Mesothelial cell of epicardium (in vitro differentiated cells): ENCODE measurements at regions not wholly inside any gene's neighbourhood (a gene's known extent, or its start where the extent isn't known, plus 50 kb on each side); places are given as distances from the start of the nearest gene placed in this dataset.
"Not testable (repeated sequence)": the region's sequence is repeated elsewhere in the genome, so short reads cannot be mapped to it uniquely, and the experiment has no call there.

Experiments used
- DNase-seq, 2 experiments: peaks; one replicate each; pipeline ENCODE4 v3.0.0; 2021; ENCODE audit warnings: low spot score in 2 of 2; ENCODE audit not compliant: unreplicated experiment in 2 of 2
- H3K27ac Mint-ChIP-seq: 2 replicates; pipeline ENCODE4 v1.8.0; 2021; ENCODE audit warnings: mixed read lengths
- H3K27me3 Mint-ChIP-seq: 2 replicates; pipeline ENCODE4 v1.8.0; 2021; ENCODE audit warnings: low read depth, mixed read lengths
- H3K36me3 Mint-ChIP-seq: 2 replicates; pipeline ENCODE4 v1.8.0; 2021; ENCODE audit warnings: mixed read lengths
- H3K4me1 Mint-ChIP-seq: 2 replicates; pipeline ENCODE4 v1.8.0; 2021; ENCODE audit warnings: mixed read lengths
- H3K4me3 Mint-ChIP-seq: 2 replicates; pipeline ENCODE4 v1.8.0; 2021; ENCODE audit warnings: mild to moderate bottlenecking, moderate library complexity, mixed read lengths
- H3K9me3 Mint-ChIP-seq: 2 replicates; pipeline ENCODE4 v1.8.0; 2021; ENCODE audit warnings: mixed read lengths
- TF ChIP-seq, protein P1 (sequence below): fragments of 200-600 bp; sonication (generic); IDR thresholded peaks from one replicate; pipeline ENCODE4 v1.5.0; 2021; ENCODE audit warnings: antibody characterized with exemption; ENCODE audit not compliant: unreplicated experiment

DNA sequence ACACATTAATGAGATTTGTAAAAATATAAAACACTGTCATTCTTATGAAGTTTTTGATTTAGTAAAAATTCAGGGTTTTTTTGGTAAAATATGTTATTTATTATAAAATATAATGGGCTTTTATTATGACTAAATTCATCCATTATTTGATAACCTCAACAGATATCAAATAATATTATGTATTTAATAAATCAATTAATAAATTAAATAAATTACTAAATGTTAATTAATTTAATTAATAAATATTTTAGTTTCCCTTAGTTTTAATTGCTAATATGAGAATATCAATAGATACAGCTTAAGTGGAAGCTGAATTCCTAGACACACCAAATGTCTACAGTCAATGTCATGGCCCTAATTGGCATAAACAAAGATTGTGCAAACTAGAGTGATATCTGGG is 82.3 kb upstream of the DGKG start:
- no peak for DNase-seq
- Mint-ChIP-seq H3K27me3 (peaks cover 46% of the 10 kb centered on the region), H3K36me3 (no peaks in the 10 kb centered on the region), H3K9me3 (no peaks in the 10 kb centered on the region), H3K27ac (no peak overlapping the region), H3K4me3 (no peak overlapping the region), H3K4me1 (no peaks in the 10 kb centered on the region)
- TF ChIP-seq, protein P1, sequence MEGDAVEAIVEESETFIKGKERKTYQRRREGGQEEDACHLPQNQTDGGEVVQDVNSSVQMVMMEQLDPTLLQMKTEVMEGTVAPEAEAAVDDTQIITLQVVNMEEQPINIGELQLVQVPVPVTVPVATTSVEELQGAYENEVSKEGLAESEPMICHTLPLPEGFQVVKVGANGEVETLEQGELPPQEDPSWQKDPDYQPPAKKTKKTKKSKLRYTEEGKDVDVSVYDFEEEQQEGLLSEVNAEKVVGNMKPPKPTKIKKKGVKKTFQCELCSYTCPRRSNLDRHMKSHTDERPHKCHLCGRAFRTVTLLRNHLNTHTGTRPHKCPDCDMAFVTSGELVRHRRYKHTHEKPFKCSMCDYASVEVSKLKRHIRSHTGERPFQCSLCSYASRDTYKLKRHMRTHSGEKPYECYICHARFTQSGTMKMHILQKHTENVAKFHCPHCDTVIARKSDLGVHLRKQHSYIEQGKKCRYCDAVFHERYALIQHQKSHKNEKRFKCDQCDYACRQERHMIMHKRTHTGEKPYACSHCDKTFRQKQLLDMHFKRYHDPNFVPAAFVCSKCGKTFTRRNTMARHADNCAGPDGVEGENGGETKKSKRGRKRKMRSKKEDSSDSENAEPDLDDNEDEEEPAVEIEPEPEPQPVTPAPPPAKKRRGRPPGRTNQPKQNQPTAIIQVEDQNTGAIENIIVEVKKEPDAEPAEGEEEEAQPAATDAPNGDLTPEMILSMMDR = no peak

DNA sequence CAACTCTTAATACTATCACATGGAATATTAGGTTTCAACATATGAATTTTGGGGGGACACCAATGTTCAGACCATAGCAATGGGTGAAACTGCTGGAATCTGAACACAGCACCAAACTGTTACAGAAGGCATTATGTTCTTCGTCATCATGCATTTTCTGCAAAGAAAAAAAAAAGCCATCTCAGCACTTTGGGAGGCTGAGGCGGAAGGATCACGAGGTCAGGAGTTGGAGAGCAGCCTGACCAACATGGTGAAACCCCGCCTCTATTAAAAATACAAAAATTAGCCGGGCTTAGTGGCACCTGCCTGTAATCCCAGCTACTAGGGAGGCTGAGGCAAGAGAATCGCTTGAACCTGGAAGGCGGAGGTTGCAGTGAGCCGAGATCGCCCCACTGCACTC is 80.9 kb upstream of the DGKG start:
- not testable (repeated sequence) for H3K36me3 Mint-ChIP-seq, H3K4me1 Mint-ChIP-seq, H3K4me3 Mint-ChIP-seq, H3K9me3 Mint-ChIP-seq, H3K27ac Mint-ChIP-seq, DNase-seq
- H3K27me3 Mint-ChIP-seq = peaks cover 41% of the 10 kb centered on the region

GRCh38 chr3:186442162-186442561 is 80.1 kb upstream of the DGKG start:
- no peaks in the 10 kb centered on the region for H3K4me1 Mint-ChIP-seq
- H3K4me3 Mint-ChIP-seq = no peak overlapping the region
- no peaks in the 10 kb centered on the region for H3K36me3 Mint-ChIP-seq
- H3K27ac Mint-ChIP-seq = no peak overlapping the region
- H3K27me3 Mint-ChIP-seq = peaks cover 32% of the 10 kb centered on the region
- no peaks in the 10 kb centered on the region for H3K9me3 Mint-ChIP-seq
- TF ChIP-seq, protein P1 = no peak
- no peak for DNase-seq

- no peak for DNase-seq
- no peak overlapping the region for H3K27ac Mint-ChIP-seq
- H3K36me3 Mint-ChIP-seq = no peaks in the 10 kb centered on the region
- peaks cover 21% of the 10 kb centered on the region for H3K27me3 Mint-ChIP-seq
- TF ChIP-seq, protein P1 = no peak
- H3K4me3 Mint-ChIP-seq = no peak overlapping the region
- no peaks in the 10 kb centered on the region for H3K9me3 Mint-ChIP-seq
- no peaks in the 10 kb centered on the region for H3K4me1 Mint-ChIP-seq
Observed at GRCh38 chr3:186440891-186441290, 78.9 kb upstream of the DGKG start.

- Mint-ChIP-seq H3K4me1 (no peaks in the 10 kb centered on the region), H3K4me3 (no peak overlapping the region), H3K36me3 (no peaks in the 10 kb centered on the region), H3K27ac (no peak overlapping the region), H3K27me3 (peaks cover 10% of the 10 kb centered on the region), H3K9me3 (no peaks in the 10 kb centered on the region)
- TF ChIP-seq, protein P1 = no peak
- no peak for DNase-seq
Observed at GRCh38 chr3:186439725-186440124, 77.7 kb upstream of the DGKG start.

DNA sequence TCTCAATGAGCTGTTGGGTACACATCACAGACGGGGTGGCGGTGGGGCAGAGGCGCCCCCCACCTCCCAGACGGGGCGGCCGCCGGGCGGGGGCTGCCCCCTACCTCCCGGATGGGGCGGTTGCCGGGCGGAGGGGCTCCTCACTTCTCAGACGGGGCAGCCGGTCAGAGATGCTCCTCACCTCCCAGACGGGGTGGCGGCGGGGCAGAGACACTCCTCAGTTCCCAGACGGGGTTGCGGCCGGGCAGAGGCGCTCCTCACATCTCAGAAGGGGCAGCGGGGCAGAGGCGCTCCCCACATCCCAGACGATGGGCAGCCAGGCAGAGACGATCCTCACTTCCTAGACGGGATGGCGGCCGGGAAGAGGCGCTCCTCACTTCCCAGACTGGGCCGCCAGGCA is 73.3 kb upstream of the DGKG start:
- not testable (repeated sequence) for H3K4me1 Mint-ChIP-seq, H3K9me3 Mint-ChIP-seq, H3K4me3 Mint-ChIP-seq, H3K27ac Mint-ChIP-seq, H3K27me3 Mint-ChIP-seq, H3K36me3 Mint-ChIP-seq, DNase-seq
